HepG2 (cell line): ENCODE measurements at regions not wholly inside any gene's neighbourhood (a gene's known extent, or its start where the extent isn't known, plus 50 kb on each side); places are given as distances from the start of the nearest gene placed in this dataset.

Experiments
- ATAC-seq: fragments of 200-7000 bp; cut with Tn5 transposase; 3 replicates; pipeline ENCODE4 v1.9.1; 2020; ENCODE audit warnings: mild to moderate bottlenecking, moderate library complexity
- BruUV-seq: library from RNA; stranded (reverse); fragments of 400-500 nt; replicated peaks from 2 replicates; lab custom pipeline; 2021; lab: Mats Ljungman, UMichigan
- CTCF ChIA-PET: fragments of 300-600 bp; formaldehyde crosslinking; extraction: SDS; loops from one replicate; lab custom pipeline; 2021; ENCODE audit warnings: low total read pairs, inconsistent platforms, low intra/inter-chr PET ratio; lab: Yijun Ruan, JAX
- POLR2A ChIA-PET: fragments of 350-600 bp; sonication (Branson Sonifier 250); formaldehyde crosslinking; loops from one replicate; lab custom pipeline; 2020; ENCODE audit warnings: antibody characterized with exemption, inconsistent platforms; lab: Yijun Ruan, JAX
- DNase-seq: peaks from one replicate; pipeline ENCODE4 v3.0.0-alpha.2; 2015; ENCODE audit warnings: low spot score
- FAIRE-seq: peaks from 3 replicates; lab custom pipeline; 2011; peaks lifted over from hg19 to GRCh38; lab: Jason Lieb, UNC
- H2AFZ ChIP-seq: one replicate; pipeline ENCODE4 v1.6.1; 2011; ENCODE audit warnings: low read length, inconsistent platforms
- H3K27ac ChIP-seq: fragments of 300-600 bp; 3 replicates; pipeline ENCODE4 v1.8.0; 2011; ENCODE audit warnings: mixed run types, mild to moderate bottlenecking, mixed read lengths, low read length, inconsistent platforms; ENCODE audit not compliant: insufficient read depth; ENCODE audit errors: extremely low read length
- H3K27me3 ChIP-seq, 2 experiments: fragments of 200-600 bp in 1 of 2; 2 replicates in 1 of 2; 3 replicates in 1 of 2; pipeline versions ENCODE4 v1.6.0 to v1.8.0; 2011; ENCODE audit warnings: low read length in 2 of 2, mild to moderate bottlenecking in 2 of 2, moderate library complexity in 2 of 2, inconsistent platforms in 1 of 2; ENCODE audit not compliant: insufficient read depth in 2 of 2, control insufficient read depth in 1 of 2
- H3K36me3 ChIP-seq, 2 experiments: fragments of 200-600 bp in 1 of 2; replicated peaks in 1 of 2; 2 replicates in 1 of 2; 3 replicates in 1 of 2; pipeline versions ENCODE4 v1.5.1 to v1.8.0; 2011; ENCODE audit warnings: low read length in 2 of 2, inconsistent platforms in 1 of 2; ENCODE audit not compliant: insufficient read depth in 2 of 2, control insufficient read depth in 1 of 2
- H3K4me1 ChIP-seq: 2 replicates; pipeline ENCODE4 v1.5.1; 2012; ENCODE audit warnings: low read length, inconsistent platforms; ENCODE audit not compliant: insufficient read depth
- H3K4me2 ChIP-seq: 2 replicates; pipeline ENCODE4 v1.6.0; 2011; ENCODE audit warnings: low read depth, low read length, inconsistent platforms
- H3K4me3 ChIP-seq, 3 experiments: fragments of 200-600 bp in 1 of 3; sonication (generic), shearing (Covaris generic) in 1 of 3; replicated peaks in 1 of 3; 2 replicates each; pipeline ENCODE4 v1.5.1; 2011 to 2016; ENCODE audit warnings: low read length in 3 of 3, inconsistent platforms in 2 of 3, low read depth in 2 of 3, mild to moderate bottlenecking in 2 of 3, control low read depth in 1 of 3, mixed read lengths in 1 of 3; ENCODE audit not compliant: insufficient read depth in 1 of 3
- H3K79me2 ChIP-seq: one replicate; pipeline ENCODE4 v1.6.1; 2011; ENCODE audit warnings: low read length, inconsistent platforms; ENCODE audit not compliant: insufficient read depth
- H3K9ac ChIP-seq: 2 replicates; pipeline ENCODE4 v1.6.0; 2011; ENCODE audit warnings: mild to moderate bottlenecking, low read depth, low read length, inconsistent platforms; ENCODE audit not compliant: insufficient read depth
- H3K9me3 ChIP-seq: 2 replicates; pipeline ENCODE4 v1.5.1; 2012; ENCODE audit warnings: mild to moderate bottlenecking, low read length
- H4K20me1 ChIP-seq: 2 replicates; pipeline ENCODE4 v1.6.0; 2011; ENCODE audit warnings: inconsistent platforms, mild to moderate bottlenecking, low read length, moderate library complexity; ENCODE audit not compliant: insufficient read depth
- CENPX ChIP-seq: sonication (generic); formaldehyde crosslinking; IDR thresholded peaks from 2 replicates; pipeline ENCODE4 v1.9.0; 2021; ENCODE audit warnings: mild to moderate bottlenecking, missing genetic modification reagents, moderate library complexity
- DNMT1 ChIP-seq: sonication (generic); formaldehyde crosslinking; IDR thresholded peaks from 2 replicates; pipeline ENCODE4 v1.5.1; 2020; ENCODE audit warnings: mild to moderate bottlenecking, missing genetic modification reagents
- GPN1 ChIP-seq: sonication (generic); formaldehyde crosslinking; IDR thresholded peaks from 2 replicates; pipeline ENCODE4 v1.5.1; 2020; ENCODE audit warnings: missing genetic modification reagents, borderline replicate concordance
- KLF9 ChIP-seq: IDR thresholded peaks from 2 replicates; pipeline ENCODE4 v1.6.1; 2016; ENCODE audit warnings: low read depth
- NCOA1 ChIP-seq: sonication (generic); formaldehyde crosslinking; IDR thresholded peaks from 2 replicates; pipeline ENCODE4 v1.9.0; 2021; ENCODE audit warnings: missing genetic modification reagents
- NFKBIZ ChIP-seq: IDR thresholded peaks from 2 replicates; pipeline ENCODE4 v1.6.1; 2018; ENCODE audit warnings: missing genetic modification reagents, missing compliant biosample characterization
- TCF12 ChIP-seq, 2 experiments: fragments of 450-650 bp in 1 of 2; sonication (generic) in 1 of 2; formaldehyde crosslinking in 1 of 2; IDR thresholded peaks; 2 replicates each; pipeline versions ENCODE4 v1.6.1 to v1.8.0; 2017 to 2022; ENCODE audit warnings: antibody characterized with exemption in 1 of 2, mild to moderate bottlenecking in 1 of 2, missing genetic modification reagents in 1 of 2, moderate library complexity in 1 of 2
- TRIM24 ChIP-seq: sonication (generic); formaldehyde crosslinking; IDR thresholded peaks from 2 replicates; pipeline ENCODE4 v1.8.0; 2022; ENCODE audit warnings: mild to moderate bottlenecking, missing genetic modification reagents
- ZNF264 ChIP-seq: sonication (generic); formaldehyde crosslinking; IDR thresholded peaks from 2 replicates; pipeline ENCODE4 v1.4.0; 2020; ENCODE audit warnings: missing genetic modification reagents
- ZNF577 ChIP-seq: sonication (generic); formaldehyde crosslinking; IDR thresholded peaks from 2 replicates; pipeline ENCODE4 v1.4.0; 2020; ENCODE audit warnings: mild to moderate bottlenecking, low read depth, missing genetic modification reagents, borderline replicate concordance
- ZSCAN21 ChIP-seq: sonication (generic); formaldehyde crosslinking; IDR thresholded peaks from 2 replicates; pipeline ENCODE4 v1.8.0; 2022; ENCODE audit warnings: mild to moderate bottlenecking, missing genetic modification reagents, moderate library complexity, borderline replicate concordance
- WGBS: methylation state at CpG from one replicate; pipeline ENCODE4 v1.1.6; 2017; ENCODE audit warnings: low lambda C conversion rate; 5-methylcytosine and 5-hydroxymethylcytosine counted together
- in situ Hi-C: cut with HindIII; loops from 2 replicates; pipeline ENCODE4 v1.10.0; 2017; ENCODE audit warnings: low pct_unique_long_range_greater_than_20kb; ENCODE audit not compliant: extremely low pct_ligation_motif_present
- intact Hi-C: fragments of 100-400 bp; cut with micrococcal nuclease; formaldehyde crosslinking; loops from one replicate; pipeline ENCODE4 v1.10.0; 2022; ENCODE audit not compliant: unreplicated experiment

DNA sequence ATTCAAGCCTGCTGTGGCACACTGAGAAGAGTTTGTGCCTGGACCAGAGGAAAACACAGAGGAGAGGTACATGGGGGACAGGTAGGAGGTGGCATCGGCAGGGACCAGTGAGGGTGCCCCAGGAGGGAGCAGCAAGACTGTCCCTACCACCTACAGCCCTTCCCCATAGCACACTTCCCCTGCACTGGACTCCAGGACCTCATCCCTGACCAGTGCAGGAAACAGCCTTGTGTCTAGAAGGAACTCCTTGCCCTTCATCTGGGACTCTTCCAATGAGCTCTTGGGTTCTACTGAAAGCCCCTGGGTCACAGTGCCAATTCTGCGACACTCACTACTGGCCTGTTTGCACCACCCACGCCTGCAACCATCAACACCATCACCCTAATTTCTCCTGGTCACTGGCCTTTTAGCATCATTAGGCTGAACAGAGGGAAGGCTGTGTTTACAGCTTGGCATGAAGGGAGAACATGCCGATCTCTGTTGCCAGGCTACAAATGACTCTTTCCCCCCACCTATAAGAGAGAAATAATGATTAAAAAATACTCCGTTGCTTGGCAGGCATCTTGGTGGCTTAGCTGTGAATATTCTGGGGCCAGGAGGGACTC, 371.9 kb upstream of the ZMIZ1 start (continued):
- TF ChIP-seq ZNF577 (CRISPR knock-in tag) (no peak), NCOA1 (no peak), NFKBIZ (CRISPR knock-in tag) (no peak), TRIM24 (CRISPR knock-in tag) (no peak)

DNA sequence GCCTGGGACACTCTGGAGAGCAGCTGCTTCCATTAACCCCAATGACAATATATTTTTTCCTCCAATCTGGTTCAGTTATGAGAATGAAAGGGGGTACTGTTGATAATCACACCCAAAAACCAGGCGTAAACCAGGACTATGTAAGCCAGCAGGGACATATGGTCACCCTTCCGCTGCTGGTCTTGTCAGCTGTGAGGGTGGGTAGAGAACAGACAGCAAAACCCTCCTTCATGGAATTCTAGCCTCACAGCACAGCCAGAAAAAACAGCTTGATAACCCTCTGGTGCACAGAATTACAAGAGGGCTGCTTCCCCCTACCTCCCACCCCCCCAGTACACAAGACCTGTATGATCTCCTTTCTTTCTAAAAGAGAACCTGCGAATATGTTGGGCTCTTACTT, 368.8 kb upstream of the ZMIZ1 start:
- H3K4me1 ChIP-seq, result no peaks in the 10 kb centered on the region
- POLR2A ChIA-PET, result no interaction called here
- no peak overlapping the region for H3K4me2 ChIP-seq

DNA sequence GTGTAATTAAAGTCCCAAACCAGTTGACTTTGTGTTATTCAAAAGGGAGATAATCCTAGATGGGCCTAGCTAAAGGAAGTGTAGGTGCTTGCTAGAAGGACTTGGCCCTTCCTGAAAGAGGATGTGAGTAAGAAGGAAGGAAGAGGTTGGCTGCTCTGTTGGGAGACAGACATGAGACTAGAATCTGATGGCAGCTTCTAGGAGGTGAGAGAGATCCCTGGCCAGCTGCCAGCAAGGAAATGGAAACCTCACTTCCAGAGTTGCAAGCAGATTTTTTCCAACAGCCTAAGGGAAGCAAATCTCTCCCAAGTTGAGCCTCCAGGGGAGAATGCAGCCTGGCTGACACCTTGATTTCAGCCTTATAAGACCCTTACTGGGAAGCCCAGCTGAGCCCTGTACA, 368.4 kb upstream of the ZMIZ1 start:
- ChIA-PET POLR2A (no interaction called here), CTCF (no interaction called here)
- H4K20me1 ChIP-seq, result no peaks in the 10 kb centered on the region
- no peaks in the 10 kb centered on the region for H3K36me3 ChIP-seq
- TF ChIP-seq ZSCAN21 (CRISPR knock-in tag) (no peak), CENPX (no peak)
- no peak overlapping the region for H3K4me3 ChIP-seq
- no peaks in the 10 kb centered on the region for H3K9me3 ChIP-seq
- H3K9ac ChIP-seq, result no peak overlapping the region
- no peak overlapping the region for H3K4me2 ChIP-seq
- intact Hi-C loops (no loop called here), in situ Hi-C loops (no loop called here)
- no peak overlapping the region for H3K27ac ChIP-seq
- FAIRE-seq (no peak), ATAC-seq (no peak), DNase-seq (no peak)
- BruUV-seq, result no TSS peak
- no peaks in the 10 kb centered on the region for H3K4me1 ChIP-seq
- H2AFZ ChIP-seq, result no peak overlapping the region
- peaks cover 4 to 44% of the 10 kb centered on the region in 2 experiments; a peak in 3 of 5 replicates for H3K27me3 ChIP-seq
- no peaks in the 10 kb centered on the region for H3K79me2 ChIP-seq

More for the DNA sequence above, 368.8 kb upstream of the ZMIZ1 start:
- TF ChIP-seq GPN1 (CRISPR knock-in tag) (no peak), KLF9 (CRISPR knock-in tag) (no peak), ZNF264 (CRISPR knock-in tag) (no peak), TCF12 (IDR thresholded peaks at IDR 0.05) (no peak), TCF12 (CRISPR knock-in tag; IDR thresholded peaks at IDR 0.05) (no peak), DNMT1 (CRISPR knock-in tag) (no peak)
- Histone ChIP-seq H2AFZ (no peak overlapping the region), H3K4me3 (no peak overlapping the region), H3K9me3 (no peaks in the 10 kb centered on the region), H3K9ac (no peak overlapping the region), H3K79me2 (no peaks in the 10 kb centered on the region), H3K27ac (no peak overlapping the region), H3K36me3 (no peaks in the 10 kb centered on the region), H3K27me3 (peaks cover 4 to 44% of the 10 kb centered on the region in 2 experiments; a peak in 3 of 5 replicates), H4K20me1 (no peaks in the 10 kb centered on the region)
- DNase-seq (no peak), FAIRE-seq (no peak), ATAC-seq (no peak)
- BruUV-seq, result no TSS peak
- CTCF ChIA-PET, result no interaction called here
- WGBS, result 60% methylated on average over 3 of the region's 3 CpGs
- in situ Hi-C loops, result no loop called here
- intact Hi-C loops, result no loop called here
